Large intestine (tissue), 3 donors: ENCODE measurements at regions not wholly inside any gene's neighbourhood (a gene's known extent, or its start where the extent isn't known, plus 50 kb on each side); places are given as distances from the start of the nearest gene placed in this dataset.
"Not testable (repeated sequence)": the region's sequence is repeated elsewhere in the genome, so short reads cannot be mapped to it uniquely, and the experiment has no call there.

Experiments used
- DNase-seq, 2 donors: peaks; one replicate each; pipeline versions ENCODE4 v3.0.0 to v3.0.0-alpha.2; 2013
- H3K27ac ChIP-seq: one replicate; pipeline ENCODE4 v1.5.1; 2013; ENCODE audit warnings: low read length
- H3K27me3 ChIP-seq: 2 replicates; pipeline ENCODE4 v1.6.1; 2013; ENCODE audit warnings: low read length; ENCODE audit not compliant: control insufficient read depth, insufficient read depth
- H3K36me3 ChIP-seq: 2 replicates; pipeline ENCODE4 v1.6.1; 2013; ENCODE audit warnings: low read length; ENCODE audit not compliant: control insufficient read depth, insufficient read depth
- H3K4me1 ChIP-seq: one replicate; pipeline ENCODE4 v1.6.1; 2013; ENCODE audit warnings: low read length; ENCODE audit not compliant: control insufficient read depth, insufficient read depth
- H3K4me3 ChIP-seq: one replicate; pipeline ENCODE4 v1.5.1; 2013; ENCODE audit warnings: low read length
- H3K9me3 ChIP-seq: one replicate; pipeline ENCODE4 v1.6.1; 2013; ENCODE audit warnings: mild to moderate bottlenecking, low read depth, low read length, moderate library complexity; ENCODE audit not compliant: control insufficient read depth
- WGBS: methylation state at CpG from one replicate; pipeline ENCODE4 v1.1.5; 2013; ENCODE audit warnings: low lambda C conversion rate; ENCODE audit not compliant: insufficient coverage; 5-methylcytosine and 5-hydroxymethylcytosine counted together

- no peaks in the 10 kb centered on the region for H3K4me1 ChIP-seq
- H3K27me3 ChIP-seq = peaks cover 5% of the 10 kb centered on the region
- no CpG with 5 or more reads among the region's 4 CpGs for WGBS
These were observed 77.9 kb downstream of the TSN start for GRCh38 chr2:121833358-121833723.

DNA sequence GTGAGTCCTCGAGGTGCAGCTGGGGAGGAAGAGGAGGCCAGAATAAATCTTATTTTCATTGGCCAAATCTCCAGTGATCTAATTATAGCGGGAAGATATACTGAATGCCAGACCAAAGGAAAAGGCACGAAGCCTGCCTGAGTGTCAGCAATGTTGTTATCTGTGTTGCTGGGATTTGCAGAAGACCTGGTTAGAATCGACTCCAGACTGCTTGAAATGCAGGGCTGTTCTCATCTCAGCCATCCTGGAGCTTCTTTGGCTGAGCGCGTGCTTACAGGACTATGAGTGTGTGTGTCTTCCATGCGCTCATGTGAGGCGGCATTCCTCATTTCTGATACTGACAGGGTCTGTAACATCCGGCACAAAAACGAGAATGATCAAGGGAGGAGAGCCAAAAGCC is 81.2 kb downstream of the TSN start:
- Histone ChIP-seq H3K36me3 (no peaks in the 10 kb centered on the region), H3K27me3 (peaks cover 5% of the 10 kb centered on the region), H3K4me1 (no peaks in the 10 kb centered on the region), H3K4me3 (no peak overlapping the region), H3K9me3 (no peaks in the 10 kb centered on the region), H3K27ac (no peak overlapping the region)
- no CpG with 5 or more reads among the region's 10 CpGs for WGBS
- DNase-seq = no peak

More at GRCh38 chr2:121833358-121833723, 77.9 kb downstream of the TSN start:
- H3K36me3 ChIP-seq = no peaks in the 10 kb centered on the region
- H3K9me3 ChIP-seq = no peaks in the 10 kb centered on the region
- no peak overlapping the region for H3K4me3 ChIP-seq
- H3K27ac ChIP-seq = no peak overlapping the region
- no peak for DNase-seq

DNA sequence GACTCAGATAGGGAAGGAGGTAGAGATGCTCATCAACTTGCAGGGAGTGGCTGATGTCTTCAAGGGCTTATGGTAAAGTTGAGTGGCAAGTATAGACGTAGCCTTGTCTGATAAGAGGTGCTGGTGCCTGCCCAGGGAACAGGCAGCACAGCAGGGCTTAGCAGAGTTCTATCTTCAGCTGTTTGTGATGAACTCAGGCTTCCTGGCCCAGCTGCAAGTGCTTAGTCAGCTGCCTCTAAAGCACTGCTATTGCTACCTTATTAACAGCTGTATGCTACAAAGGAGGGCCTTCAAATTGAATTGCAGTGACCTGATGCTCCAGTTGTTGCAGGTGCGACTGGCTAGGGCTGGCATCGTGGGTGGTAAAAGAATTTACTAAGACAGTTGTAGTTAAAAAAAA is 82.1 kb downstream of the TSN start:
- DNase-seq = no peak
- peaks cover 5% of the 10 kb centered on the region for H3K27me3 ChIP-seq
- 100% methylated on average over 1 of the region's 3 CpGs for WGBS
- no peak overlapping the region for H3K27ac ChIP-seq
- no peaks in the 10 kb centered on the region for H3K4me1 ChIP-seq
- no peaks in the 10 kb centered on the region for H3K36me3 ChIP-seq
- H3K4me3 ChIP-seq = no peak overlapping the region
- H3K9me3 ChIP-seq = no peaks in the 10 kb centered on the region

DNA sequence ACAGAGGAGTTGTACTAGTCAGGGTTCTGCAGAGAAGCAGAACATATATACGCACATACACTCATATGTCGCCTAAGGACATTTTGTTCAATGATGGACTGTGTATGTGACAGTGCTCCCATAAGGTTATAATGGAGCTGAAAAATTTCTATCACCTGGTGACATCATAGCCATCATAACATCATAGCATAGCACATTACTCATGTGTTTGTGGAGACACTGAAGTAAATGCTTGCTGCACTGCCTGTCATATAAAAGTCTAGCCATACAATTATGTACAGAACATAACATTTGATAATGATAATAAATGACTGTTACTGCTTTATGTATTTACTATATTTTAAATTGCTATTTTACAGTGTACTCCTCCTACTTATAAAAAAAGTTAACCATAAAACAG is 83.1 kb downstream of the TSN start:
- DNase-seq = no peak

DNA sequence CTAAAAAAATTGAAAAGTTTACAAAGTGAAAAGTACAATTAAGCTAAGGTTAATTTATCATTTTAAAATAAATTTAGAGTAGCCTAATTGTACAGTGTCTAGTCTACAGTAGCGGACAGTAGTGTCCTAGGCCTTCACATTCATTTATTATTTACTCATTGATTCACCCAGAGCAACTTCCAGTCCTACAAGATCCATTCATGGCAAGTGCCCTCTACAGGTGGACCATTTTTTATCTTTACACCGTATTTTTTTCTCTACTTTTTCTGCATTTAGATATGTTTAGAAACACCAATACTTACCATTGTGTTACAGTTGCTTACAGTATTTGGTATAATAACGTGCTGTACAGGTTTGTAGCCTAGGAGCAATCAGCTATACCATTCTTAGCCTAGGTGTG is 84.1 kb downstream of the TSN start:
- Histone ChIP-seq H3K27me3 (peaks cover 5% of the 10 kb centered on the region), H3K4me1 (no peaks in the 10 kb centered on the region), H3K4me3 (no peak overlapping the region), H3K27ac (no peak overlapping the region), H3K36me3 (no peaks in the 10 kb centered on the region), H3K9me3 (no peaks in the 10 kb centered on the region)
- DNase-seq = no peak
- WGBS = 100% methylated on average over 1 of the region's 3 CpGs

More for the DNA sequence above, 83.1 kb downstream of the TSN start:
- H3K27me3 ChIP-seq = peaks cover 5% of the 10 kb centered on the region
- no peaks in the 10 kb centered on the region for H3K36me3 ChIP-seq
- H3K4me1 ChIP-seq = no peaks in the 10 kb centered on the region
- WGBS = 100% methylated on average over 2 of the region's 2 CpGs
- no peak overlapping the region for H3K4me3 ChIP-seq
- H3K27ac ChIP-seq = no peak overlapping the region
- H3K9me3 ChIP-seq = no peaks in the 10 kb centered on the region

GRCh38 chr2:121849236-121849635 is 93.8 kb downstream of the TSN start:
- no peak for DNase-seq
- H3K27me3 ChIP-seq = no peaks in the 10 kb centered on the region
- no peaks in the 10 kb centered on the region for H3K36me3 ChIP-seq
- no peak overlapping the region for H3K4me3 ChIP-seq
- H3K27ac ChIP-seq = no peak overlapping the region
- WGBS = no CpG with 5 or more reads among the region's 2 CpGs
- H3K4me1 ChIP-seq = no peaks in the 10 kb centered on the region
- no peaks in the 10 kb centered on the region for H3K9me3 ChIP-seq

GRCh38 chr2:121853149-121853548 is 97.7 kb downstream of the TSN start:
- not testable (repeated sequence) for H3K4me3 ChIP-seq, H3K4me1 ChIP-seq, DNase-seq, H3K27me3 ChIP-seq, H3K9me3 ChIP-seq, H3K36me3 ChIP-seq, H3K27ac ChIP-seq
- 90% methylated on average over 1 of the region's 1 CpG for WGBS

DNA sequence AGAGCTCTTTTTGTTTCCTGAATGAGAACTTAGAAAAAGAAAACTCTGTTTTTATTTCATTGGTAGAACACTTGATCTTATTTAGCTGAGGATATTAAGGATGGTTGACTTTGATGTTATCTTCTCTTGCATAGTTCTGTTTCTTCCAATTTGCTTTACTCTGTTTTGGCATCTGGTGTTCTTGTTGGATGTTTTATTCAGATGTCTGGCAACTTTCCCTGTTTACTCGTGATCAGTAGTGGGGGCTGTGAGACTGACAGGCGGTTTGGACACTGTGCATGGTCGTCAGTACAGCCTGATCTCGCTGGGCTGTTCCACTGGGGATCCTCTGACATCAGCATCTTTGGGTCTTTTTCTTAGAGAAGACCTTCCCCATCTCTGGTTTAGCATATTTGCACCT is 100.1 kb downstream of the TSN start:
- DNase-seq = no peak
- no CpG with 5 or more reads among the region's 4 CpGs for whole genome bisulfite sequencing
- no peaks in the 10 kb centered on the region for H3K4me1 ChIP-seq

DNA sequence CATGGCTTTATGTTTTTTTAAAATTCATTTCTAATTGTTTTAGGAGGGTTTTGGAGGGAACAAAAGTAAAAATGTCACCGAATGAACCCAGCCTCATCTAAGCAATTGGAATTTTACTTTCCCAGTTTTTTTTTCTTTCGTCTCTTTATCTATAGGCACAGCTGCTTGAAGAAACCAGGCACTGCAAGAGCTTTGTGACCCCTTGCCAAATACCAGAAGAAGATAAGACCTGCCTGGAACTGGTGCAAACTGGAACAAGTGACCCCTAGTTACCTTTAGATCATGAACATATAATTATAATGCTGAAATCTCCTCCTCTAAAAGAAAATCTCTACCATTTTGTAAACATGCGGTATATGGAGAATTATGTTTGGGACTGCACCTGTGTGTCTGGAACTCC is 100.9 kb downstream of the TSN start:
- DNase-seq = no peak
- WGBS = no CpG with 5 or more reads among the region's 3 CpGs
- Histone ChIP-seq H3K9me3 (no peaks in the 10 kb centered on the region), H3K27ac (no peak overlapping the region), H3K27me3 (no peaks in the 10 kb centered on the region), H3K36me3 (no peaks in the 10 kb centered on the region), H3K4me1 (no peaks in the 10 kb centered on the region), H3K4me3 (no peak overlapping the region)

More for the DNA sequence above, 100.1 kb downstream of the TSN start:
- H3K36me3 ChIP-seq = no peaks in the 10 kb centered on the region
- H3K27ac ChIP-seq = no peak overlapping the region
- no peaks in the 10 kb centered on the region for H3K9me3 ChIP-seq
- H3K4me3 ChIP-seq = no peak overlapping the region
- H3K27me3 ChIP-seq = no peaks in the 10 kb centered on the region

DNA sequence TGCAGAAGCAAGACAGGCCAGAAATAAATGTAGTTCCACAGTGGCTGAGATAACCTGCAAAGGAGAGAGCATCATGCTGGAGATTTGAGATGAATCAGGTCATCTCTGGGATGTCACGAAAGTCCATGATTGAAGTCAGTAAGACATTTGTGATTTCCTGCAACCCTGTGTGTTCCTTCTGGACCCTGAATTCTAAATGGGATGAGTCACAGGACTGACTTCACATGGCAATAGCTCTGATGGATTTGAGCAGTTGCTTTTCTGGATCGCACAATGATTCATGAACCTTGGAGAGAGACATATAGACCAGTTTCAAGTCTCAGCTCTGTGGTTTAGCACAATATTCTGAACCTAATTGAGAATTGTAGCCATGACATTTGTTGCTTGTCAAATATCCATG is 102.9 kb downstream of the TSN start:
- WGBS = no CpG with 5 or more reads among the region's 2 CpGs
- no peaks in the 10 kb centered on the region for H3K36me3 ChIP-seq
- no peaks in the 10 kb centered on the region for H3K9me3 ChIP-seq
- no peaks in the 10 kb centered on the region for H3K27me3 ChIP-seq
- H3K27ac ChIP-seq = no peak overlapping the region
- no peak overlapping the region for H3K4me3 ChIP-seq
- no peaks in the 10 kb centered on the region for H3K4me1 ChIP-seq
- no peak for DNase-seq

DNA sequence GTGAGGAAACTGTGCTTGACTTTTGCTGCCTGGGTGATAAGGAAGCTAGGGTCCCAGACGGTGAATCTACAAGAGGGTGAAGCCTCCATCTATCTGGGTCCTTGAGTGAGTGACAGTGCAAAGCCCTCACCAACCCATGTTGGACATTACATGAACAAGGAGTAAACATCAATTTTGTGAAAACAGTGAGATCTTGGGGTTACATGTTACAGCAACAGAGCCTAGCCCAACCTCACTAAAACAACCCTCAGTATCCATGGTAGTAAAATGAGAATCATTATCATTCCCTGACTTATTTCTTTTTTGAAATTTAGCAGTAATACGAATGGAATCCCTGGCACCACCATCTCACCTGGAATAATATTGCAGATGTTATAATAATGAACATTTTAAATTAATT is 103.4 kb downstream of the TSN start:
- H3K36me3 ChIP-seq = no peaks in the 10 kb centered on the region
- no CpG with 5 or more reads among the region's 2 CpGs for WGBS
- H3K27ac ChIP-seq = no peak overlapping the region

More for the DNA sequence above, 103.4 kb downstream of the TSN start:
- Histone ChIP-seq H3K9me3 (no peaks in the 10 kb centered on the region), H3K27me3 (no peaks in the 10 kb centered on the region), H3K4me3 (no peak overlapping the region), H3K4me1 (no peaks in the 10 kb centered on the region)
- no peak for DNase-seq
